HG03469 (cell line): ENCODE measurements at regions not wholly inside any gene's neighbourhood (a gene's known extent, or its start where the extent isn't known, plus 50 kb on each side); places are given as distances from the start of the nearest gene placed in this dataset.
"Not testable (repeated sequence)": the region's sequence is repeated elsewhere in the genome, so short reads cannot be mapped to it uniquely, and the experiment has no call there.

Experiments used
- ATAC-seq: cut with Tn5 transposase; IDR thresholded peaks from one replicate; pipeline ENCODE4 v1.9.1; 2021; ENCODE audit warnings: mild to moderate bottlenecking, moderate library complexity, moderate number of reproducible peaks; ENCODE audit not compliant: unreplicated experiment

DNA sequence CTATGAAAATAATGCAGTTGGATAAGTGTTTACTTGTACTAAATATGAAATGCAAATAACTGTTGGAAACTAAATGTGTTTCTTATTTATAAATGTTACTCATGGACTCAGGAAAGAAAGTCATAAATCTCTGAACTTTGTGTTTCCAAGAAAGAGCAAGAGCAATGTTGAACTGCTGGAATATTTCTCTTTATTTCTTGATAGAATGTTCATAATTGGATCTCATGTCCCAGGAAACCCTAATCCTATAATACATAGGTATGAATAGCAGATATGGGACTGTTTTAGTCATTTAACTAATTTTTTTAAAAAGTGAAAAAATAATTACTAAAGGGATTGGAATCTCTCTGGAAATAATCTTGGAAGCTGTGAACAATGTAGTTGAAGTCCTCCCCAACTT is 245.0 kb upstream of the ACTBL2 start:
- no peak for ATAC-seq

DNA sequence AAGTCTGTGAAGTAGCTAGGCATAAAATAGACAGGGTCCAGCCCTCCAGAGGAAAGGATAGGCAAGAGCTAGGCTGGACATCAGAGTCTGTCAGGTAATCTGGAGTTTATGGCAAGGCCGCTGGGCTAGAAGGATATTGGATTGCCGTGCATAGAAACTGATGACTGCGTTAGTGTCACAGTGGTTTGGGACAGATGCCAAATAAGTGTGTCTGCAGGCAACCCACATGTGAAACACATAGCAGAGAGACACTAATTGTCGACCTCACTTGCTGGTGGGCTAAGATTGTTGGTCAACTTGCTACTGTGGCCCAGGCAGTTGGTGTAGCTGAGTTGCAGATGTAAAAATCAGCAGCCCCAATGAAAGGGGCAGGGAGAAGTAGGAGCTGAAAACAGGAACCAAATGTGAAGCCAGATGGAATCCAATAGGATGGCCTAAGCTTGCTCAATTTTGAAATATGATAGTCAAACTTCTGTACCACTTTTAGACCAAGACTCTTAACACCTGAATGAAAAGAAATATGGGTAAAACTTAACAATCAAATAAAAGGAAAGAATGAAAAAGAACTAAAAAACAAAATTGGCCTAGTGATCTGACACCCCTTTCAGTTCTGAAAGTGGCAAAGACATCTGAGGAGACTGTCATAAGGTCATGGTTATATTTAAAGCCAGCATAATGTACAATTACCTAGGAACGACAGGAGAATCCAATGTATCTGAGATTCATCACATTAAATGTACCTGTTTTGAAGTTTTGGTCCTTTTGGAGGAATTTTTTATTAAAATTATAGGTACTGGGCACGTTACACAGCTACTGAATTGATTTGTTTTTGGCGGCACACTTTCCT is 243.3 kb upstream of the ACTBL2 start:
- ATAC-seq: no peak

DNA sequence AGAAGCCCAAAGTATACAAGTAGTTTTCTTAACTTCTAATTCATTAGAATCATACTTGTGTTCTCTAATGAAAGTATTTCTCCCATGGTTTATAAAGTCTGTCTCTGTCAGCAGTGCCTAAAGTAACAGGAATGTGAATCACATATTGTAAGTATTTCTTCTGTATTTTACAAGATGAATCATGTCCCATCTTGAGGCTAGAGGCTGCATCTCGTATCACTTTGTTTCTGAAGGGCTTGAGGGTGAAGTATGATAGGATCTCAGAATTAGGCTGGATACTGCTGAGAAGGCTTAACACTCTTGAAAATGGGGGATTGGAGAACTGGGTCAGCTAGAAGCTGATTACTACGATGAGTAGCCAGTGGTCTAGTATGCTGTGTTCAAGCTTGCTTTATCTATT is 242.2 kb upstream of the ACTBL2 start:
- ATAC-seq: no peak

DNA sequence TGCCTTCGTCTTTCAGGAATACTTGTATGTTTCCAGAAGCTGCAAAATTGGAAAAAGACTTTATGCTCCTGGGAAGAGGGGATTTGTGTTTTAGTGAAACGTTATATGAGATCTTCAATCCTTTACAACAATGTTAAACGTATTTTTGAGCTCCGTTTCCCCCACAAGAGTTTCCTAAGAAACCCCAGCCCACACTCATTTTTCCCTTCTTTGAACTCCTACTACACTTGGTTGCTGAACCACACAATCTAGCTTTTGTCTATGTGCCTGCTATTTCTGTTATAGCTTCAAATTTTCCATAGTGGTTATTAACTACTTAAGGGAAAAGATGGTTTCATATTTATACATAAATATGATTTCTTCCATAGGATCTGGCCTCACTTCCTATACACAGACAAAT is 238.6 kb upstream of the ACTBL2 start:
- ATAC-seq: no peak

DNA sequence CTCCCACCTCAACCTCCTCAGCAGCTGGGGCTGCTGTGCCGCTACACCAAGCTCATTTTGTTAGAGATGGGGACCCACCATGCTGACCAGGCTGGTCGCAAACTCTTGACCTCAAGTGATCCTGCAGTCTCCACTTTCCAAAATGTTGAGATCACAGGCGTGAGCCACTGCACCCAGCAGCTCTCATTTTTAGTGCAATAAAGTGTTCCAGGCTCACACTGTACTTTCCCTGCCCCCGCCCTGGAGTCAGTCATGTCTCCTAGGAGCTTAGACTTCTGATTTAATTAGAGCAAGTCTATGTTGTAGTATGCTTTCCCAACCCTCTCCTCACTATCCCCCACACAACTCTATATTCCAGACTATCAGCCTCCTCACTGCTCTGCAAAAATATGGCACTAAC is 238.0 kb upstream of the ACTBL2 start:
- no peak for ATAC-seq

DNA sequence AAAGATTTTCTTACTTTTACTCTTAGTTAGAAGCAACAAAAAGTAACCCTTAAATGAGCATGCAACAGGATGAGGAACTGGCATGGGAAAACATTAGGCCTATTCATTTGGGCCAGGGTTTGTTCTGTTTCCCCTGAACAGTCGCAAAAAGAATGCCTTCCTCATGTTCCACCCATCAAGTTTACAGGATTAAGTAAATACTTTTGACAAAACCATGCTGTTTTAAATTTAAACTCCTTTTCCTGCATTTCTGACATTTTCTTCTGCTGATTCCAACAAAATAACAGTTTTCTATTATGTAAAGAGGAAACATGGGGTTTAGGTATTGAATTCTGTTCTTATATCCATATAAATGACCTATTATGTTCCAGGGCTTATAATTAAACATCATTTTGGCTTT is 236.6 kb upstream of the ACTBL2 start:
- ATAC-seq: no peak

DNA sequence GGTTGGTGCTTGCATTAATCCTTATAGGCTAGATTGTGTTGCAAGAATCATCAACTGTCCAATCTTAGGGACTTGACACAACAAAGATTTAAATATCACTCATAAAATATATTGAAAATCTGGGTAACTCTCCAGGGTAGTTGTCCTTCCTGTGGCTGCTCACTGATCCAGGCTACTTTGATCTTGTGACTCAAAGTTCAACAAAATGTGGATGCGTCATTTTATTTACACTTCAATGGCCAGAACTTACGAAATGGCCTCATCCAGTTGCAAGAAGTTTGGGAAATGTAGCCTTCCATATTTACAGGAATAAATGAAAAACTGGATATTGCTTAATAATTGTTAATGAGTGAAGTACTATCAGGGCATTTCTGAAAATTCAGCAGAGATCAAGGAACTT is 235.5 kb upstream of the ACTBL2 start:
- ATAC-seq: no peak

DNA sequence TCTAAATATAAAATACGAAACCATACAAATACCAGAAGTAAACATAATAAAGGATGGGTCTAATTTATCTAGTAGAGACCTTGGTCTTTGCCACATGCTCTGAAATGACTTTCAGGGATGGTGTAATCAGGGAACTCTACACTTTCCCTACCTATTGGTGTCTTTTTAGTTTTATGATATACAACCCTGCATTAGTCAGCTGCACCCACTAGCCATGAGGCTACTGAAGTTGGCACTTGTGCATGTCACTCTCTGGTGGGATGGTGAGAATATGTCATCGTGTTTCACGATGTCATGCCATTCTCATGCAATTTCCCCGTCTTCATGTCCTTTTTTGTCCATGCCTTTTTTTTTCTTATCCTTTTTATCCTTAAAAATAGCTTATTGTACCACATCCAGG is 234.9 kb upstream of the ACTBL2 start:
- ATAC-seq: no peak

DNA sequence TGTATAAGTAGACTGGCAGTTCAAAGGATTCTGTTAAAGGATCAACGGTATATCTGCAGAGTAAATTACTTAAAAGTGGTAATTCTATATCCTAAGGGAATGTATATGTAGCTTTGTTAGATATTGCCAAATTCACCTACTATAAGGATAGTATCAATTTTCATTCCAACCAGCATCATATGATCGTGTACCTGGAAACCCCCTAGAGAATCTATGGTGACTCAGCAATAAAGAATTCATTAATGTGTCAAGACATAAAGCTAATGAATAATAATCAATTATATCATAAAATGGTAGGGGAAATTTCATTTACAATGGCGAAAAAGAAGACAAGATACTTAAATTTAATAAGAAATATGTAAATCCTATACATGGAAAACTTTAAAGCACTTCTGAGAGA is 234.1 kb upstream of the ACTBL2 start:
- no peak for ATAC-seq

DNA sequence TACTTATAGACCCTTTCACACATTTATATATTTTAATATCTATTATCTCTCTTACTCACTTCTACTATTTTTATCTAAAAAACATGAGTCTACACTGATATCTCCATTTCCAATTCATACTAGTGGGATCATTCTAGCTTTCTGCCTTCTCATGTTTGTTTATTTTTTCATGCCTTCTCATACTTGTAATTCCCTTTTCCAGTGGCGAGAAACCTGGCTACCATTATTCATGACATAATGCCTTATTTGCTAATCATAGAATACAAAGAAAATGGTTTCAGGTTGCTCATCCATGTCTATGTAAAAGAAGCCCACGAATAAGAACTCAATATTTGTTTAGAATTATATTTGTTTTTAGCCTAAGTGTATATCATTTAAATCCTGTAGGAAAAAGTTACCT is 232.7 kb upstream of the ACTBL2 start:
- ATAC-seq: no peak

DNA sequence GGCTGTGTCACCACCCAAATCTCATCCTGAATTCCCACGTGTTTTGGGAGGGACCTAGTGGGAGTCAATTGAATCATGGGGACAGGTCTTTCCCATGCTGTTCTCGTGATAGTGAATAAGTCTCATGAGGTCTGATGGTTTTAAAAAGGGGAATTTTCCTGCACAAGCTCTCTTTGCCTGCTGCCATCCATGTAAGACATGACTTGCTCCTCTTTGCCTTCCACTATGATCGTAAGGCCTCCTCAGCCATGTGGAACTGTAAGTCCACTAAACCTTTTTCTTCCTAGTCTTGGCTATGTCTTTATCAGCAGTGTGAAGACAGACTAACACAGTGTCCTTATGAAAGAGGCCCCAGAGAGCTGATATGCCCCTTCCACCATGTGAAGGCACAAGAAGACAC is 230.9 kb upstream of the ACTBL2 start:
- not testable (repeated sequence) for ATAC-seq

DNA sequence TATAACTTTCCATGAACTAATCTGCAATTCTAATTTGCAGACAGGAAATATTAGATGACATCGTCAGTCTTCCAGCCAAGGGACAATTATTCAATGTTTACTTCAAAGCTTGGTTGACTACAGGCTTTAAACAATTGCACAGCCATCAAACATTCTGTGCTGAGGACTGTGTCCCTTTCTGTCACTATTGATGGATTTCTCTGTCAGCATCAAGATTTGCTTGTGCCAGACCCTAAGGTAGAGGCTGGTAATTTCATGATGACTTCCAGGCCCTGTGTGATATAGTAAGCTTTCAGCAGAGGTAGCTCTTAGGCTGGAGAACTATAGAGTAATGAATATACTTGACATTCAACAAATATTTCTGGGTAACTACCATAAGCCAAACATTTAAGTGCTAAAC is 229.3 kb upstream of the ACTBL2 start:
- ATAC-seq: no peak

DNA sequence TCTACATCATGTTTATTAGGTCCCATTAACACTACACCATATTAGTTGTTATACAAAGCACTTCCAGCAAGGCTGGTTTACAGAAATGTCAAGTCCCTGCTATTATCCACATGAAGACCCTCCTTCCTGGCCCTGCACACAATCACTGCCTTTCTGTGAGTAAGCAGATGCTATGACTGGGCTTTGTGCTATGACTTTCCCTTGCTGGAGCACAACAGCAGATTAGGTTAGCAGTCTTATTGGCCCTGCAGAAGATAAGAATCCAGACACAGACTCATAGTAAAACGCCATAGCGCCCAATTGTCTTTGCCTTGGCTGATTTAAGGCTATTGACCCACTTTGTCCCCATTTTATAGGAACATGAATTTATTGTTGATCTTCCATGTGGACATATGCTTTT is 228.9 kb upstream of the ACTBL2 start:
- ATAC-seq: no peak

DNA sequence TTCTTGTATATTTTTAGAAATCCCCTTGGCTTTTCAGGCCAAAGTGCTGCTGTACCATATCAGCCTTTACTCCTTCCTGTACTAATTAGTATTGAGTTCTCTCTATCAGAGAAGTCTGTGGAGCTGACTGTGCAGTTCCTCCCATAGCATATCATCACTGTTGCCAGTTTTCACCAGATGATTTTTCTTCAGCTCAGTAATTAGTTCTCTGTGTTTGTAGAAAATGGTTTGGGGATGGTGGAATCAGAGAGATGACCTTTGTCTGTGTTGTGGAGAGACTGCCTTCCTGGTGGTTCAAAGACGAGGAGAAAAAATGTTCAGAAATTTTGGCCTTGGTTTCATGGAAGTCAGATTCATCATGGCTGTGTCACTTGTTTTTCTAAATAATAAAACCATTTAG is 227.5 kb upstream of the ACTBL2 start:
- no peak for ATAC-seq

DNA sequence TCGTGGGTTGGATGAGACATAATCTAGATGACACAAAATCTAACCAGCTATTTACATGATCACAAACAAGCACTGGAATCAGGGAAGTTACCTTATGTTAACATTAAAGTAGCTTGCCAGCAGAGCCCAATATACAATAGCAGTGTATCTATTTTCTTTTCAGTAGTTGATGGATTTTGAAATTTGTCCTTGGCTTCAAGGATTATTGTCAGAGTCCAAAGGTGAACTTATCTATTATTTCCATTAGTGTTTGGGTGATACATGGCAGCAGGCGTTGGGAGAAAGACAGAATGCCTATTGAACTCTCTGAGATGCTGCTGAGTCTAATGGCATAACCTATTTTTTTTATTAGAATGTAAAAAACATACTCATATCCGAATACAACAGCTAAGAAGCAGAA is 223.2 kb upstream of the ACTBL2 start:
- no peak for ATAC-seq

DNA sequence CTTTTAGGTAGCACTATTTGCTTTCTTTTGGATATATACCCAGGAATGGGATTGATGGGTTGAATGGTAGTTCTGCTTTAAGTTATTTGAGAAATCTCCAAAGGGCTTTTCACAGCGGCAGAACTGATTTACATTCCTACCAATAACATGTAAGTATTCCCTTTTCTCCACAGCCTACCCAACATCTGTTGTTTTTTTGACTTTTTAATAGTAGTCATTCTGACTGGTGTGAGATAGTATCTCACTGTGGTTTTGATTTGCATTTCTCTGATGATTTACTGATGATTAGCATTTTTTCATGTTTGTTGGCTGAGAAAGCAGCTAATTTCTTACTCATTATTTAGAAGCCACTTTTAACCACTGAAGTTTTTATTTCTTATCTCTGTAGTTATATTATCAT is 221.1 kb upstream of the ACTBL2 start:
- ATAC-seq: no peak

DNA sequence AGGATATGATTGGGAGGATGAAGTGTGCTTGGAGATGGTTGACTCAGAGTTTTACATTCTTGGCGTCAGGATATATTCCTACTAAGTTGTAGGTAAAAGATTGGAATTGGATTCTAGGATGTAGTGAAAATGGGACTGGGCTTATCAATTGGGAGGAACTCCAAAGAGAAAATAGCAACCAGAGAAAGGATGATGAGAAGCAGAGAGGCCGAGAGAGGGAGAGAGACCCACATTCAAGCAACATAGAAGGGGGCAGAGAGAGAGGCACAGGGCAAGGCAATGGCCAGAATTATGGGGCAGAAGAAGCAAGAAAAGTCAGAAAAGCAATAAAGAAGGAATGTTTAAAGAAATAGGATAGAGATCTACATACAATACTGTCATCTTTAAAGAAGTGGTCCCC is 217.9 kb upstream of the ACTBL2 start:
- ATAC-seq: no peak

DNA sequence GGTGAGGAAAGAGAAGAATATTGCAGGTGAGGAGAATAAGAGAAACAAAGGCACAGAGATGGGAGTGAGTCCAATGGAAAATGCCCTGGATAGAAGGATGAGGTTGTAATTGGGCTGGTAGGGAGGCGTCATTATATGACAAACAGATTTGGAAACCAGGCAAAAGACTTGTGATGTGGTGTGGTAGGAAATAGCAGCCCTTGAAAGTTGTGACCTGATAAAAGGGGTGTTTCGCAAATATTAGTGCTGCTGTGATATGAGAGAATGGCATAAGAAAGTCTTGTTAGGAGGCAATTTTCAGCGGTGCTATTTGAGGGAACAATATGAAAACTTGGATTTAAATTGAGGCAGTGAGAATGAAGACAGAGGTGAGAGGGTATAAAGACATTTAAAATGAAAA is 217.5 kb upstream of the ACTBL2 start:
- no peak for ATAC-seq

DNA sequence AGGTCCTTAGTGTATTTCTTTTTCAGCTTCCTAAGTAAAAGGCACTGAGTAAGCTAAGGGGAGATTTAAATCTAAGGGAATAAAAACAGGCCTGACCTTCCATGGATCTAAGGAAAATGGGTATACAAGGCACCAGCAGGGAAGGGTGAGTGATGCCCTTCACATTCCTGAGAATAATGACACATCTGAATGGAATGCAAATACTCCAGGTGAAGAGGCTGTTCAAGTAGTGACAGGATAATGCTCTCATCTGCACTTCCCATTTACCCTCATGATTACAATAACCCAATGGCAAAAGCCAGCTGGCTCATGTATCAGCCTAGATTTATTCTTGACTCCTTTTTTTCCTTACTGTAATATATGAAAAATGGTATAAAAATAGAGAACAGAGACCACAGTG is 216.2 kb upstream of the ACTBL2 start:
- no peak for ATAC-seq

DNA sequence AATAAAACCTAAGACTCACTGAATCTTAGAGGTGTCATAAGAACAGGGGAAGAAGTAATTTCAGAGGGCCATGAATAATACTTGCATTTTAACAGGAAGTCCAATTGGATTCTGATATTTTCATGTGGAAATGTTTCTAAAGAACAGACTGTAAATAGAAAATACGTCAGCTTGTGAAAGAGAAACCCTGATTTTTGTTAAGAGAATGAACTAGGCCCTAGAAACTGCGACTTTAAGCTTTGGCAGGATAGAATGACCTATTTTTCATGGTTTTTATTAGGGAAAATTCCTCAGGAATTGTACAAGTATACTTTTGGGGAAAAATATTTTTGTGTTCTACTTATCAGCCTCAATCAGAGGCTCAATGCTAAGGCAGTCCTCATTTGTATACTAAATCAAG is 215.5 kb upstream of the ACTBL2 start:
- ATAC-seq: no peak

DNA sequence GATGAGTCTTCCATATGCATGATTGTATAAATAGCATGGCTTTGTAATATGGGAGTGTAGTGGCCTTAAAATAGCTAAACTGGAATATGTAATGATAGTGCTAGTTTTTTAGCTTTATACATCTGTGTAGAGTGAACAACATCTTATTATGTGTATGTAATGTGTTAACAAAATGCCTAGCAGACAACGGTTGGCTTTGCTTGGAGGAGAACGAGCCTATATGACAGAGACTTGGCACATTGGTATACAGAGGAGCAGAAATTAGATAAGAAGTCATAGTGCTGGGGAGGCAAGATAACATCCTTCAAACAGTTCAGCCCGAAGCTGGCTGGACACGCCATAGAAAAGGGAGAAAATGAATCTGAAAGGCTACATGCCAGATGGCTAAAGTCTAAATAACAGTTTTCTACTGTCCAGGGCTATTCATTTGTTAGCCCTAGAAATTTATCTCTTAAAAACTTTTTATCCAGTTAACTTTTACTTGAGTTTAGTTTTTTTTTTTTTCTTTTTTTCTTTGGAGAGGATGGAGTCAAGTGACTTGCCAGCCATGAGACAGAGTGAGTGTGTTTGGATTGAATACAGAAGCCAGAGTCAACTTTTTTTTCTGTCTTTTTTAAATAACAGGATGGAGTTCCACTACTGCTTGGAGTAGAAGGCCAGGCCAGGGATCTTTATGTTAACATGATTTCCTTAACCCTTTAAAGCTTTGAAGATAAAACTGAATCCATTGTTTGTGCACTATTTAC is 214.4 kb upstream of the ACTBL2 start:
- ATAC-seq: no peak

DNA sequence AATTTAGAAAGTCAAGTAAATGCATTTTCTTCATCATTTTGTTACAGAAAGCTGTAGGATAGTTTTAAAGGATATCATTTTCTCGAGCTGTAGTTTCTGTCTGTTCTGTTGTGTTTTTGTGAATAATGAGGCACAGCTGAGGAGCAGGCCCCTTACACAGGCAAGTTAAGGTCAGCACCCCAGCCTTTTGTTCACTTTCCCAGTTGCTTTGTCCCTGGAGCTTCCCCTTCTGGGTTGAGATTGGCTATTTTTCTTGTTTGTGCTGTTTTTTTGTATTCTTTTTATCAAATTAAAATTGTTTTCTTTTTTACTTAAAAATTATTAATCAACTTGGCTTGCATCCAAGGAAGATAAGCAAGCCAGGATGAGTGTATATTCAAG is 213.8 kb upstream of the ACTBL2 start:
- ATAC-seq: no peak
